Neural crest cell (in vitro differentiated cells): ENCODE measurements at regions not wholly inside any gene's neighbourhood (a gene's known extent, or its start where the extent isn't known, plus 50 kb on each side); places are given as distances from the start of the nearest gene placed in this dataset.

Experiments used
- DNase-seq: peaks from one replicate; pipeline ENCODE4 v3.0.0; 2021; ENCODE audit warnings: low read depth, mixed read lengths, low spot score
- H3K27ac Mint-ChIP-seq: one replicate; pipeline ENCODE4 v1.8.0; 2021; ENCODE audit warnings: mild to moderate bottlenecking, mixed read lengths; ENCODE audit not compliant: unreplicated experiment
- H3K27me3 Mint-ChIP-seq: 2 replicates; pipeline ENCODE4 v1.8.0; 2021; ENCODE audit warnings: low read depth, mild to moderate bottlenecking, mixed read lengths
- H3K36me3 Mint-ChIP-seq: 2 replicates; pipeline ENCODE4 v1.8.0; 2021; ENCODE audit warnings: low read depth, mild to moderate bottlenecking, mixed read lengths
- H3K4me1 Mint-ChIP-seq: 2 replicates; pipeline ENCODE4 v1.8.0; 2021; ENCODE audit warnings: mixed read lengths
- H3K4me3 Mint-ChIP-seq: one replicate; pipeline ENCODE4 v1.8.0; 2021; ENCODE audit warnings: mild to moderate bottlenecking, mixed read lengths
- H3K9me3 Mint-ChIP-seq: 2 replicates; pipeline ENCODE4 v1.8.0; 2021; ENCODE audit warnings: mixed read lengths
- CTCF ChIP-seq: fragments of 200-600 bp; sonication (generic); conservative IDR thresholded peaks from 2 replicates; pipeline ENCODE4 v1.5.0; 2021; ENCODE audit warnings: antibody characterized with exemption, mild to moderate bottlenecking

GRCh38 chr9:79902825-79903600, 331.2 kb downstream of the TLE4 start:
- H3K4me3 Mint-ChIP-seq: no peak overlapping the region
- peaks cover 13% of the 10 kb centered on the region for H3K4me1 Mint-ChIP-seq
- no peaks in the 10 kb centered on the region for H3K9me3 Mint-ChIP-seq
- no peak overlapping the region for H3K27ac Mint-ChIP-seq
- H3K27me3 Mint-ChIP-seq: no peaks in the 10 kb centered on the region
- no peaks in the 10 kb centered on the region for H3K36me3 Mint-ChIP-seq
- TF ChIP-seq CTCF: no peak
- DNase-seq: no peak

GRCh38 chr9:79900754-79901153, 329.0 kb downstream of the TLE4 start:
- Mint-ChIP-seq H3K9me3 (no peaks in the 10 kb centered on the region), H3K27ac (no peak overlapping the region), H3K4me1 (peaks cover 13% of the 10 kb centered on the region), H3K4me3 (no peak overlapping the region), H3K36me3 (no peaks in the 10 kb centered on the region), H3K27me3 (no peaks in the 10 kb centered on the region)
- DNase-seq: no peak
- TF ChIP-seq CTCF: no peak

- H3K4me3 Mint-ChIP-seq: no peak overlapping the region
- DNase-seq: no peak
Measured at GRCh38 chr9:79896390-79896980, 324.7 kb downstream of the TLE4 start.

GRCh38 chr9:79895232-79895631, 323.5 kb downstream of the TLE4 start:
- Mint-ChIP-seq H3K36me3 (no peaks in the 10 kb centered on the region), H3K4me3 (no peak overlapping the region), H3K27ac (no peak overlapping the region), H3K27me3 (no peaks in the 10 kb centered on the region), H3K9me3 (no peaks in the 10 kb centered on the region), H3K4me1 (peaks cover 6% of the 10 kb centered on the region)
- TF ChIP-seq CTCF: no peak
- DNase-seq: no peak

More at GRCh38 chr9:79896390-79896980, 324.7 kb downstream of the TLE4 start:
- no peaks in the 10 kb centered on the region for H3K36me3 Mint-ChIP-seq
- H3K9me3 Mint-ChIP-seq: no peaks in the 10 kb centered on the region
- H3K27me3 Mint-ChIP-seq: no peaks in the 10 kb centered on the region
- H3K4me1 Mint-ChIP-seq: peaks cover 6% of the 10 kb centered on the region
- no peak overlapping the region for H3K27ac Mint-ChIP-seq
- TF ChIP-seq CTCF: no peak

- TF ChIP-seq CTCF: no peak
- Mint-ChIP-seq H3K4me1 (no peaks in the 10 kb centered on the region), H3K9me3 (no peaks in the 10 kb centered on the region), H3K4me3 (no peak overlapping the region), H3K36me3 (no peaks in the 10 kb centered on the region), H3K27me3 (no peaks in the 10 kb centered on the region), H3K27ac (no peak overlapping the region)
- no peak for DNase-seq
Measured at GRCh38 chr9:79889369-79889768, 317.6 kb downstream of the TLE4 start.
